NCI-H2107 treated with DMSO at 0.1 percent for 48 hours (cell line): ENCODE measurements at regions not wholly inside any gene's neighbourhood (a gene's known extent, or its start where the extent isn't known, plus 50 kb on each side); places are given as distances from the start of the nearest gene placed in this dataset.
A peak's percentile ranks its signal among the peaks of the same experiment; 100 is the strongest.
"Not testable (repeated sequence)": the region's sequence is repeated elsewhere in the genome, so short reads cannot be mapped to it uniquely, and the experiment has no call there.

Experiments
- DNase-seq: peaks from one replicate; lab custom pipeline; 2025; ENCODE audit not compliant: unreplicated experiment; lab: John Stamatoyannopoulos, UW

- DNase-seq: no peak
Observed at GRCh38 chr6:102126488-102126887, 733.0 kb downstream of the GRIK2 start.

- DNase-seq: no peak
Observed at GRCh38 chr6:102127253-102127652, 733.7 kb downstream of the GRIK2 start.

GRCh38 chr6:102137859-102138258, 744.4 kb downstream of the GRIK2 start:
- DNase-seq: no peak

GRCh38 chr6:102149191-102149590, 755.7 kb downstream of the GRIK2 start:
- no peak for DNase-seq

- peak; percentile 67 for DNase-seq
Observed at GRCh38 chr6:102150549-102150948, 757.0 kb downstream of the GRIK2 start.

GRCh38 chr6:102154176-102154575, 760.7 kb downstream of the GRIK2 start:
- no peak for DNase-seq

GRCh38 chr6:102154874-102155273, 761.4 kb downstream of the GRIK2 start:
- no peak for DNase-seq

GRCh38 chr6:102169802-102170201, 776.3 kb downstream of the GRIK2 start:
- DNase-seq: not testable (repeated sequence)

GRCh38 chr6:102187186-102187585, 793.7 kb downstream of the GRIK2 start:
- no peak for DNase-seq

- DNase-seq: no peak
Observed at GRCh38 chr6:102195311-102195710, 801.8 kb downstream of the GRIK2 start.

- DNase-seq: no peak
Observed at GRCh38 chr6:102197211-102197610, 803.7 kb downstream of the GRIK2 start.

- DNase-seq: no peak
Observed at GRCh38 chr6:102204351-102204750, 810.8 kb downstream of the GRIK2 start.

- DNase-seq: no peak
Observed at GRCh38 chr6:102215425-102215824, 821.9 kb downstream of the GRIK2 start.

- DNase-seq: no peak
Observed at GRCh38 chr6:102216232-102216631, 822.7 kb downstream of the GRIK2 start.

- no peak for DNase-seq
Observed at GRCh38 chr6:102223942-102224341, 830.4 kb downstream of the GRIK2 start.

GRCh38 chr6:102229271-102229670, 835.8 kb downstream of the GRIK2 start:
- no peak for DNase-seq
